Chondrocyte (in vitro differentiated cells): ENCODE measurements at regions not wholly inside any gene's neighbourhood (a gene's known extent, or its start where the extent isn't known, plus 50 kb on each side); places are given as distances from the start of the nearest gene placed in this dataset.

Experiments
- DNase-seq: peaks from one replicate; pipeline ENCODE4 v3.0.0; 2021; ENCODE audit warnings: mixed read lengths, low spot score
- H3K27ac Mint-ChIP-seq: one replicate; pipeline ENCODE4 v1.8.0; 2021; ENCODE audit warnings: mild to moderate bottlenecking, moderate library complexity, mixed read lengths; ENCODE audit not compliant: unreplicated experiment
- H3K27me3 Mint-ChIP-seq: 2 replicates; pipeline ENCODE4 v1.8.0; 2021; ENCODE audit warnings: low read depth, mixed read lengths
- H3K36me3 Mint-ChIP-seq: 2 replicates; pipeline ENCODE4 v1.8.0; 2021; ENCODE audit warnings: low read depth, mixed read lengths
- H3K4me1 Mint-ChIP-seq: 2 replicates; pipeline ENCODE4 v1.8.0; 2021; ENCODE audit warnings: low read depth, mild to moderate bottlenecking, mixed read lengths
- H3K4me3 Mint-ChIP-seq: one replicate; pipeline ENCODE4 v1.8.0; 2021; ENCODE audit warnings: mild to moderate bottlenecking, moderate library complexity, mixed read lengths; ENCODE audit not compliant: unreplicated experiment
- H3K9me3 Mint-ChIP-seq: 2 replicates; pipeline ENCODE4 v1.8.0; 2021; ENCODE audit warnings: low read depth, mixed read lengths
- TF ChIP-seq, protein P1 (sequence below): fragments of 200-600 bp; sonication (generic); IDR thresholded peaks from 2 replicates; pipeline ENCODE4 v1.5.0; 2021; ENCODE audit warnings: antibody characterized with exemption, mild to moderate bottlenecking, moderate library complexity

DNA sequence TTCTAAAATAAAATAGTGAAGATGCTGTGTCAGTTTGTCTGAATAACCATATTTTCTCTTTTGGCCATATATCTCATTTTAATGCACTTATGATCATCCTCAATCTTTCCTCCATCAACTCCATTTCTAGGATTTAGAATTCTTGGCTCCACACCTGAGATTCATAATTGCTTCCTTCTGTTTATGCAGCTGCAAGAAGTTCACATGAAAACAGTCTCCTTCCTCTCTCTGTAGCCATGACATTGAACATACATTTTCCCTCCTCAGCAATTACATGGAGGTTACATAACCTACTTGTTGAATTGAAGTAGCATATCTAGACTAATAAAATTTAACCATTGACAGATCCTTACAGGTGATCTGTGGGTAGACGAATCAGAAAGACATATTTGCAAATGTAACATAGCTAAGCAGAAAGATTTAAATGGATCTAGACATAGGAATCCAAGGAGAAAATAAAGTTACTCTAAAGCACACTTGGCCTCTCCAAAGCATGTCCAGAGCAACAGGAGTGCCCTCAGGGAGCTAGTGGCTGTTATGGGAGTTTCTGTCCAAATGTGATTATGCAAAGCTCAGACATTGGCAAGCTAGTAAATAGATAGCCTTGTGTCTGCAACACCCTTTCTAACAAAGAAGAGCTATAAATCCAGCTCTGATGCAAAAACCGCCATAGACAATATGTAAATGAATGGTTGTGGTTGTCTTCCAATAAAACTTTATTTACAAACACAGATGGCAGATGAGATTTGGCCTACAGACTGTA lies 119.9 kb upstream of the MPPED2 start:
- Mint-ChIP-seq H3K27ac (no peak overlapping the region), H3K4me3 (no peak overlapping the region), H3K9me3 (peaks cover 4% of the 10 kb centered on the region), H3K27me3 (peaks cover 19% of the 10 kb centered on the region), H3K36me3 (no peaks in the 10 kb centered on the region), H3K4me1 (peaks cover 9% of the 10 kb centered on the region)
- no peak for DNase-seq
- TF ChIP-seq, protein P1, sequence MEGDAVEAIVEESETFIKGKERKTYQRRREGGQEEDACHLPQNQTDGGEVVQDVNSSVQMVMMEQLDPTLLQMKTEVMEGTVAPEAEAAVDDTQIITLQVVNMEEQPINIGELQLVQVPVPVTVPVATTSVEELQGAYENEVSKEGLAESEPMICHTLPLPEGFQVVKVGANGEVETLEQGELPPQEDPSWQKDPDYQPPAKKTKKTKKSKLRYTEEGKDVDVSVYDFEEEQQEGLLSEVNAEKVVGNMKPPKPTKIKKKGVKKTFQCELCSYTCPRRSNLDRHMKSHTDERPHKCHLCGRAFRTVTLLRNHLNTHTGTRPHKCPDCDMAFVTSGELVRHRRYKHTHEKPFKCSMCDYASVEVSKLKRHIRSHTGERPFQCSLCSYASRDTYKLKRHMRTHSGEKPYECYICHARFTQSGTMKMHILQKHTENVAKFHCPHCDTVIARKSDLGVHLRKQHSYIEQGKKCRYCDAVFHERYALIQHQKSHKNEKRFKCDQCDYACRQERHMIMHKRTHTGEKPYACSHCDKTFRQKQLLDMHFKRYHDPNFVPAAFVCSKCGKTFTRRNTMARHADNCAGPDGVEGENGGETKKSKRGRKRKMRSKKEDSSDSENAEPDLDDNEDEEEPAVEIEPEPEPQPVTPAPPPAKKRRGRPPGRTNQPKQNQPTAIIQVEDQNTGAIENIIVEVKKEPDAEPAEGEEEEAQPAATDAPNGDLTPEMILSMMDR: no peak

GRCh38 chr11:30698425-30698824 lies 112.3 kb upstream of the MPPED2 start:
- no peak overlapping the region for H3K4me3 Mint-ChIP-seq
- no peak overlapping the region for H3K27ac Mint-ChIP-seq
- peaks cover 6% of the 10 kb centered on the region for H3K27me3 Mint-ChIP-seq
- no peaks in the 10 kb centered on the region for H3K9me3 Mint-ChIP-seq
- peaks cover 8% of the 10 kb centered on the region for H3K4me1 Mint-ChIP-seq
- DNase-seq: no peak
- TF ChIP-seq, protein P1: no peak
- no peaks in the 10 kb centered on the region for H3K36me3 Mint-ChIP-seq

DNA sequence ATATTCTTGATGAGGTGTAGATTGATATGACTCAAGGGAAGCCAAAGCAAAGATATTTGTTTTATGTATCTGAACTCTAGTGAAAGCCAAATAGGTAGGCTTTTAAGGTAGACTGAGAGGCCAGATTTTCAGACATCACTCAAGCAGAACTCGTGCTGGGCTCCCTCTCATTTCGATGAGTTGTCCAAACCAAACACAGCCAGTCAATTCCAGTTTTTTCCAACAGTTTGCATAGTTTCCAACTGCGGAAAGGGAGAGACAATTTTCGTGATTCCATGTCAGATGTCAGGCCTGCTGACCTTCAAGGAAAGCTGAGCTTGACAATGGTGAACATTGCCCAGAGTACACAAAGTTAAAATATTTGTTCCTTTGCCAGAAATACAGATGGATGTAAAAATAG lies 110.9 kb upstream of the MPPED2 start:
- peaks cover 5% of the 10 kb centered on the region for H3K9me3 Mint-ChIP-seq
- peaks cover 8% of the 10 kb centered on the region for H3K4me1 Mint-ChIP-seq

DNA sequence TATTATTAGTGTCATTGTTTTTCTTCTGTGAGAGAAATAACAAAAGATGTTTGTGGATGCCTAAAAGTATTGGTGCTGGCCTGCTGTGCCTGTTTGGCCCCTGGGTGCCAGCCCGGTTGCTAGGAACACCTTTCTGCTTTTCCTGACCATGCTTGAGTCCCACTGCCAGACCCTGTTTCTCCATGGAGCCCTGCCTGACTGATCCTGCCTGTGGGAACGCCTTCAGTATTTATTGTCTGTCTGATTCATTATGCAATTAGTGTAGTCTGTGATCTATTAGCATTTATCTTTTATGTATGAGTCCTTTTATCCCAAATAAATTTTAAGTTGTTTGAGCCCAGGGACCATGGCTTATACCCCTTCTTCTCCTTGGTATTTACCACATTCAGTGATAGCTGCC lies 98.6 kb upstream of the MPPED2 start:
- Mint-ChIP-seq H3K27me3 (no peaks in the 10 kb centered on the region), H3K4me3 (no peak overlapping the region), H3K27ac (no peak overlapping the region), H3K4me1 (no peaks in the 10 kb centered on the region), H3K9me3 (peaks cover 2% of the 10 kb centered on the region), H3K36me3 (no peaks in the 10 kb centered on the region)
- TF ChIP-seq, protein P1: no peak
- no peak for DNase-seq

More for the DNA sequence above, 110.9 kb upstream of the MPPED2 start:
- no peak overlapping the region for H3K4me3 Mint-ChIP-seq
- no peak for DNase-seq
- H3K27me3 Mint-ChIP-seq: peaks cover 4% of the 10 kb centered on the region
- TF ChIP-seq, protein P1: no peak
- no peaks in the 10 kb centered on the region for H3K36me3 Mint-ChIP-seq
- no peak overlapping the region for H3K27ac Mint-ChIP-seq

DNA sequence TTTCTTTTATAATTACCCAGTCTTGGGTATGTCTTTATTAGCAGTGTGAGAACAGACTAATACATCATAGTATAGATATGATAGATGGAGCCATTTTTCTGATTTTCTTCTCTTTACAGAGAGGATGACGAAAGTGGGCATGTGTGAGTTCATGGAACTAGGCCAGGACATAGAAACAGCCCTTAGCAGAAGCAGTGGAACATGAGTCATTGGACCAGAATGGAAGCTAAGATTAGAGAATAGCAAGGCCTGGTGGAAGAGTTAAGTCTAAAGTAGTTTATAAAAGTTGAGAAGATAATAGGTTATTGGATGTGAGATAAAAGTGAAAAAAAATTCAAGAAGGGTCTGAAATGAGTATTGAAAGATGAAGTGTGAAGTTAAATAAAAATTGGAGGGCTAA lies 97.0 kb upstream of the MPPED2 start:
- H3K9me3 Mint-ChIP-seq: peaks cover 5% of the 10 kb centered on the region
- no peak for DNase-seq
- TF ChIP-seq, protein P1: no peak
- H3K36me3 Mint-ChIP-seq: no peaks in the 10 kb centered on the region
- no peaks in the 10 kb centered on the region for H3K4me1 Mint-ChIP-seq
- no peaks in the 10 kb centered on the region for H3K27me3 Mint-ChIP-seq
- no peak overlapping the region for H3K27ac Mint-ChIP-seq
- H3K4me3 Mint-ChIP-seq: no peak overlapping the region
